Neural progenitor cell (in vitro differentiated cells): ENCODE measurements at regions not wholly inside any gene's neighbourhood (a gene's known extent, or its start where the extent isn't known, plus 50 kb on each side); places are given as distances from the start of the nearest gene placed in this dataset.

ENCODE experiments used
- DNase-seq: peaks from one replicate; pipeline ENCODE4 v3.0.0-alpha.2; 2016; ENCODE audit warnings: low spot score
- H2AFZ ChIP-seq: fragments of 200-600 bp; sonication (generic); replicated peaks from 2 replicates; pipeline ENCODE4 v1.6.1; 2016; ENCODE audit warnings: antibody characterized with exemption
- H3F3A ChIP-seq: fragments of 200-600 bp; sonication (generic); 2 replicates; pipeline ENCODE4 v1.6.1; 2016; ENCODE audit warnings: antibody characterized with exemption, low read depth
- H3K27ac ChIP-seq: fragments of 200-600 bp; sonication (generic); 2 replicates; pipeline ENCODE4 v1.5.1; 2016; ENCODE audit warnings: mild to moderate bottlenecking
- H3K27me3 ChIP-seq: fragments of 200-600 bp; sonication (generic); 2 replicates; pipeline ENCODE4 v1.6.1; 2016; ENCODE audit warnings: mild to moderate bottlenecking, moderate library complexity
- H3K36me3 ChIP-seq: fragments of 200-600 bp; sonication (generic); 2 replicates; pipeline ENCODE4 v1.5.1; 2016
- H3K4me1 ChIP-seq: fragments of 200-600 bp; sonication (generic); 2 replicates; pipeline ENCODE4 v1.6.1; 2016; ENCODE audit warnings: mixed run types
- H3K4me2 ChIP-seq: fragments of 200-600 bp; sonication (generic); 2 replicates; pipeline ENCODE4 v1.6.1; 2016
- H3K4me3 ChIP-seq: fragments of 200-600 bp; sonication (generic); 2 replicates; pipeline ENCODE4 v1.5.1; 2016
- H3K79me2 ChIP-seq: fragments of 200-600 bp; sonication (generic); 2 replicates; pipeline ENCODE4 v1.6.1; 2016; ENCODE audit warnings: low read depth
- H3K9ac ChIP-seq: fragments of 200-600 bp; sonication (generic); 2 replicates; pipeline ENCODE4 v1.6.1; 2016
- H3K9me3 ChIP-seq: fragments of 200-600 bp; sonication (generic); 2 replicates; pipeline ENCODE4 v1.5.1; 2016; ENCODE audit warnings: low read depth
- H4K20me1 ChIP-seq: fragments of 200-600 bp; sonication (generic); 2 replicates; pipeline ENCODE4 v1.6.1; 2016; ENCODE audit warnings: low read depth
- H3K27ac Mint-ChIP-seq: 3 replicates; pipeline ENCODE4 v1.8.0; 2021; ENCODE audit warnings: mixed read lengths
- H3K27me3 Mint-ChIP-seq: 2 replicates; pipeline ENCODE4 v1.8.0; 2022; ENCODE audit warnings: low read depth, mild to moderate bottlenecking, inconsistent platforms, moderate library complexity, mixed read lengths; ENCODE audit not compliant: insufficient read depth
- H3K36me3 Mint-ChIP-seq: 3 replicates; pipeline ENCODE4 v1.8.0; 2021; ENCODE audit warnings: mixed read lengths
- H3K4me1 Mint-ChIP-seq: 3 replicates; pipeline ENCODE4 v1.8.0; 2021; ENCODE audit warnings: mixed read lengths
- H3K4me3 Mint-ChIP-seq: 3 replicates; pipeline ENCODE4 v1.8.0; 2021; ENCODE audit warnings: mild to moderate bottlenecking, moderate library complexity, mixed read lengths
- H3K9me3 Mint-ChIP-seq: 3 replicates; pipeline ENCODE4 v1.8.0; 2020; ENCODE audit warnings: mixed read lengths
- EZH2 ChIP-seq: fragments of 200-600 bp; sonication (generic); IDR thresholded peaks from 2 replicates; pipeline ENCODE4 v1.6.1; 2017; ENCODE audit warnings: antibody characterized with exemption, mild to moderate bottlenecking, moderate library complexity
- EZH2phosphoT487 ChIP-seq: fragments of 200-600 bp; sonication (generic); IDR thresholded peaks from 2 replicates; pipeline ENCODE4 v1.6.1; 2017; ENCODE audit warnings: antibody characterized with exemption
- TF ChIP-seq, protein P1 (sequence below): fragments of 200-600 bp; sonication (generic); IDR thresholded peaks from 2 replicates; pipeline ENCODE4 v1.5.1; 2017; ENCODE audit warnings: antibody characterized with exemption, mild to moderate bottlenecking

- no peak for DNase-seq
- Mint-ChIP-seq H3K4me3 (no peak overlapping the region), H3K27ac (no peak overlapping the region), H3K36me3 (no peaks in the 10 kb centered on the region), H3K27me3 (peaks cover 6% of the 10 kb centered on the region), H3K4me1 (no peaks in the 10 kb centered on the region), H3K9me3 (peaks cover 23% of the 10 kb centered on the region)
- Histone ChIP-seq H3K27ac (no peak overlapping the region), H3F3A (no peaks in the 10 kb centered on the region), H3K79me2 (no peaks in the 10 kb centered on the region), H3K36me3 (no peaks in the 10 kb centered on the region), H3K9ac (no peak overlapping the region), H3K4me3 (no peak overlapping the region), H2AFZ (no peak overlapping the region), H3K27me3 (no peaks in the 10 kb centered on the region), H3K9me3 (peaks cover 5% of the 10 kb centered on the region), H3K4me2 (no peak overlapping the region), H3K4me1 (no peaks in the 10 kb centered on the region), H4K20me1 (no peaks in the 10 kb centered on the region)
- TF ChIP-seq EZH2 (no peak), EZH2phosphoT487 (no peak)
- TF ChIP-seq, protein P1, sequence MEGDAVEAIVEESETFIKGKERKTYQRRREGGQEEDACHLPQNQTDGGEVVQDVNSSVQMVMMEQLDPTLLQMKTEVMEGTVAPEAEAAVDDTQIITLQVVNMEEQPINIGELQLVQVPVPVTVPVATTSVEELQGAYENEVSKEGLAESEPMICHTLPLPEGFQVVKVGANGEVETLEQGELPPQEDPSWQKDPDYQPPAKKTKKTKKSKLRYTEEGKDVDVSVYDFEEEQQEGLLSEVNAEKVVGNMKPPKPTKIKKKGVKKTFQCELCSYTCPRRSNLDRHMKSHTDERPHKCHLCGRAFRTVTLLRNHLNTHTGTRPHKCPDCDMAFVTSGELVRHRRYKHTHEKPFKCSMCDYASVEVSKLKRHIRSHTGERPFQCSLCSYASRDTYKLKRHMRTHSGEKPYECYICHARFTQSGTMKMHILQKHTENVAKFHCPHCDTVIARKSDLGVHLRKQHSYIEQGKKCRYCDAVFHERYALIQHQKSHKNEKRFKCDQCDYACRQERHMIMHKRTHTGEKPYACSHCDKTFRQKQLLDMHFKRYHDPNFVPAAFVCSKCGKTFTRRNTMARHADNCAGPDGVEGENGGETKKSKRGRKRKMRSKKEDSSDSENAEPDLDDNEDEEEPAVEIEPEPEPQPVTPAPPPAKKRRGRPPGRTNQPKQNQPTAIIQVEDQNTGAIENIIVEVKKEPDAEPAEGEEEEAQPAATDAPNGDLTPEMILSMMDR, result no peak
Measured at GRCh38 chr6:159372333-159372732, 203.1 kb downstream of the FNDC1 start.

GRCh38 chr6:159360306-159360705, 191.1 kb downstream of the FNDC1 start:
- no peak overlapping the region for H3K4me3 Mint-ChIP-seq
- H3K4me1 ChIP-seq, result no peaks in the 10 kb centered on the region
- H3K27ac ChIP-seq, result no peak overlapping the region
- no peaks in the 10 kb centered on the region for H3F3A ChIP-seq
- no peaks in the 10 kb centered on the region for H3K27me3 Mint-ChIP-seq
- no peak overlapping the region for H2AFZ ChIP-seq
- H3K4me3 ChIP-seq, result no peak overlapping the region
- no peak overlapping the region for H3K4me2 ChIP-seq
- no peak overlapping the region for H3K27ac Mint-ChIP-seq
- no peak for DNase-seq
- no peaks in the 10 kb centered on the region for H3K27me3 ChIP-seq
- H4K20me1 ChIP-seq, result no peaks in the 10 kb centered on the region
- no peaks in the 10 kb centered on the region for H3K79me2 ChIP-seq
- H3K9me3 ChIP-seq, result no peaks in the 10 kb centered on the region
- H3K9me3 Mint-ChIP-seq, result no peaks in the 10 kb centered on the region
- no peak overlapping the region for H3K9ac ChIP-seq
- H3K36me3 ChIP-seq, result no peaks in the 10 kb centered on the region
- no peaks in the 10 kb centered on the region for H3K4me1 Mint-ChIP-seq
- no peak for TF ChIP-seq EZH2
- TF ChIP-seq, protein P1, result no peak
- TF ChIP-seq EZH2phosphoT487, result no peak
- H3K36me3 Mint-ChIP-seq, result no peaks in the 10 kb centered on the region

DNA sequence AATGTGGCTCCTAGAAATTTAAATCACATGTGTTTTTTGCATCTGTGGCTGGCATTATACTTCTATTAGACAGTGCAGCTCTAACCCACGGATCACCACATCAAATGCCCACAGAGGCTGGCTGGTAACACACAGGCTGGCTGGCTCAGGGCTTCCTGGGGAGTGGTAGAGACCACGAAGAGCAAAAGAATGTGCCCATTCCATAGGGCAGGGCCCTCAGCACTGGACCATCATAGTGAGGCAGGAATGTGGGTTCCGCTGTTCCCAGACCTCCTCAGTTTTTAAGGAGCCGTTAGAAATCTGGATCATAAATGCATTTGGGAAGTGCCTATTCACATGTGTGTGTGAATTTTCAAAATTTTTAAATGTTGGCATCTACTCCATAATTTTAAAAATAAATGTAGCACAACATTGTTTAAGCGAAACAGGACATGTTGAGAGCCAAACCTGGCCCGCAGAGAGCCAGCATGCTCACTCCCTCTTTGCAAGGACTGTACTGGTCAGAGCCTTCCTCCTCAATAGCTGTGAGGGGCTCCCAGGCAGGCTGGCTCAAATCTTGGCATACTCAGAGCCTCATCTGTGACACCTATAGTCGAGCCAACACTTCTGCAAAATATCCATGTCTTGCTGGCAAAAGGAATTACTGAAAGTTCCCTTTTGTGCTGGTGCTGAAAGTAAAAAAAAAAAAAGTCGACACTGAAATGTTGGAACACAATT, 190.5 kb downstream of the FNDC1 start:
- Histone ChIP-seq H3K9ac (no peak overlapping the region), H4K20me1 (no peaks in the 10 kb centered on the region), H3K27me3 (no peaks in the 10 kb centered on the region), H3K4me1 (no peaks in the 10 kb centered on the region), H2AFZ (no peak overlapping the region), H3K9me3 (no peaks in the 10 kb centered on the region), H3F3A (no peaks in the 10 kb centered on the region), H3K4me2 (no peak overlapping the region), H3K27ac (no peak overlapping the region), H3K79me2 (no peaks in the 10 kb centered on the region), H3K4me3 (no peak overlapping the region), H3K36me3 (no peaks in the 10 kb centered on the region)
- Mint-ChIP-seq H3K4me3 (no peak overlapping the region), H3K27ac (no peak overlapping the region), H3K4me1 (no peaks in the 10 kb centered on the region), H3K36me3 (no peaks in the 10 kb centered on the region), H3K9me3 (no peaks in the 10 kb centered on the region), H3K27me3 (no peaks in the 10 kb centered on the region)
- DNase-seq, result no peak
- TF ChIP-seq, protein P1, result no peak
- TF ChIP-seq EZH2 (no peak), EZH2phosphoT487 (no peak)
